OCI-LY7 (cell line): ENCODE measurements at regions not wholly inside any gene's neighbourhood (a gene's known extent, or its start where the extent isn't known, plus 50 kb on each side); places are given as distances from the start of the nearest gene placed in this dataset.

ENCODE experiments used
- EZH2phosphoT487 ChIP-seq: fragments of 200-600 bp; sonication (generic); IDR thresholded peaks from 2 replicates; pipeline ENCODE4 v1.6.1; 2018; ENCODE audit warnings: low read depth, borderline replicate concordance, mild to moderate bottlenecking, mixed run types, antibody characterized with exemption, low read length, moderate library complexity, mixed read lengths
- TF ChIP-seq, protein P1 (sequence below): fragments of 200-600 bp; sonication (generic); conservative IDR thresholded peaks from 2 replicates; pipeline ENCODE4 v1.5.1; 2014; ENCODE audit warnings: mild to moderate bottlenecking, antibody characterized with exemption, low read length, moderate library complexity, mixed read lengths

DNA sequence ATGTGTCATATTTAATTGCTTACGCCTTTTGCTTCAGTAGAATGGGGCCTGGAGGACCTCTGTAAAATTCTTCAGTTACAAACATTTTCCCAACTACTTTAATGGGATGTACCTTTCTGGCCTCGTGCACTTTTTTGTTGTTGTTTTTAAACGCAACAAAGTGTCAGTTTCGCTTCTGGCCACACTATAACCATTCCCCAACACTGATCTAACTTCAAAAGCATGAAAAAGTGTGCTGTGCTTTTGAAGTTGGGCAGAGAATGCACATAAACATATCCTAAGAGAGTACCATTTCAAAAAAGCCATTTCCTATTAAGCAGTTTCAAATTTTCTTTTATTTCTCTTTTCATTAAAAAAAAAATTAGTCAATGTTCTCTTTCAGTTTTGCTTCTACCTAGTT lies 435.8 kb downstream of the CNTN6 start:
- TF ChIP-seq, protein P1, sequence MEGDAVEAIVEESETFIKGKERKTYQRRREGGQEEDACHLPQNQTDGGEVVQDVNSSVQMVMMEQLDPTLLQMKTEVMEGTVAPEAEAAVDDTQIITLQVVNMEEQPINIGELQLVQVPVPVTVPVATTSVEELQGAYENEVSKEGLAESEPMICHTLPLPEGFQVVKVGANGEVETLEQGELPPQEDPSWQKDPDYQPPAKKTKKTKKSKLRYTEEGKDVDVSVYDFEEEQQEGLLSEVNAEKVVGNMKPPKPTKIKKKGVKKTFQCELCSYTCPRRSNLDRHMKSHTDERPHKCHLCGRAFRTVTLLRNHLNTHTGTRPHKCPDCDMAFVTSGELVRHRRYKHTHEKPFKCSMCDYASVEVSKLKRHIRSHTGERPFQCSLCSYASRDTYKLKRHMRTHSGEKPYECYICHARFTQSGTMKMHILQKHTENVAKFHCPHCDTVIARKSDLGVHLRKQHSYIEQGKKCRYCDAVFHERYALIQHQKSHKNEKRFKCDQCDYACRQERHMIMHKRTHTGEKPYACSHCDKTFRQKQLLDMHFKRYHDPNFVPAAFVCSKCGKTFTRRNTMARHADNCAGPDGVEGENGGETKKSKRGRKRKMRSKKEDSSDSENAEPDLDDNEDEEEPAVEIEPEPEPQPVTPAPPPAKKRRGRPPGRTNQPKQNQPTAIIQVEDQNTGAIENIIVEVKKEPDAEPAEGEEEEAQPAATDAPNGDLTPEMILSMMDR: no peak
- no peak for TF ChIP-seq EZH2phosphoT487
